T-helper 22 cell (primary cell): ENCODE measurements at regions not wholly inside any gene's neighbourhood (a gene's known extent, or its start where the extent isn't known, plus 50 kb on each side); places are given as distances from the start of the nearest gene placed in this dataset.

Source experiments
- DNase-seq: peaks from one replicate; pipeline ENCODE4 v3.0.0-alpha.2; 2020; ENCODE audit warnings: low read depth

DNA sequence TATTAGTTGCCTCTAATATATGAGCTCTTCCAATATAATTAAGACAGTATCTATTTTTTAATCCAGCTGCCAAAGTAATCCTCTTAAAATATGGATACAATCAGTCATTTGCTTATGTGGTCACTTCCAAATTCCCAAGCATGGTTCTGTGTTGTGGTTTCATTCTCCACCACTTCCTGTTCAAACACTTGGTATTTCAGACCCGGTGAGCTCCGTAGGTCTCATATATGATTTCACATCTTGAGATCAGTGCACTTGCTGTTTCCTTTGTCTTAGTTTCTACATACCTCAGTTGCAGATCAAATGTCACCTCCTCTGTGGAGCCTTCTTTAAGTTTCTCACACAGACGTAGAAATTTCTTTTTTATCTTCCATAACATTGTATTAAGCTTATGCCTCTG, 254.2 kb downstream of the KCNS3 start:
- no peak for DNase-seq

DNA sequence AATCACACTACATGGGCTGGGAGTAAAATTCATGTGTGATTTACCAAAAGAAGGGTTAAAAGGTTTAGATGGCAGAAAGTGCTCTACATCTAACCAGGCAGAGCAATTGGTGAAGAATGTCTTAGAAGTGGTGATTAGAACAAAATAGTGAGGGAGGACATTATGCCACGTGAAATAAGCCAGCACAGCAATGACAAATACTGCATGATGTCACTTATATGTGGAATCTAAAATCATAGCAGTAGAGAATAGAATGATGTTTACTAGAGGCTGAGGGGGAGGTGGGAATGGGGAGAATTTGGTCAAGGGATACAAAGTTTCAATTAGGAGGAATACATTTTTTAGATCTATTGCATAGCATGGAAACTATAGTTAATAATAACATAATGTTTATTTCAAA, 253.3 kb downstream of the KCNS3 start:
- DNase-seq: no peak

DNA sequence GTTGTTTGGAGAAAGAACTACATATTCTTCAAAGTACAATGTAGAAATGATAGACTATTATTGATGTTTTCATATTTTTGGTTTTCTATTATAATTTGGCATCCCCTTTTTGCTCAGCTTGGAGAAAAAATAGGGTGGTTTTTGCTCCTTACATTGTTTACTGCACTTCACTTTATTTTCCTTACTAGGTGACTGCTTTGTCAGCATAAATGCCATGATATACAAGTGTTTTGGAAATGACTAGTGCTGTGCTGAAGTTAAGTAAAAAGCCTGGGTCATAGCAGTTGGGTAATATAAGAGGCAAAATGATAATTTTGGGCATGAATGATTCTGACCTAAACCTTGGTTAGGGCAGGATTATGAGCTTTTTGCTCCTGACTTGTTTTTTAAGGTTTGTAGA, 250.9 kb downstream of the KCNS3 start:
- no peak for DNase-seq

DNA sequence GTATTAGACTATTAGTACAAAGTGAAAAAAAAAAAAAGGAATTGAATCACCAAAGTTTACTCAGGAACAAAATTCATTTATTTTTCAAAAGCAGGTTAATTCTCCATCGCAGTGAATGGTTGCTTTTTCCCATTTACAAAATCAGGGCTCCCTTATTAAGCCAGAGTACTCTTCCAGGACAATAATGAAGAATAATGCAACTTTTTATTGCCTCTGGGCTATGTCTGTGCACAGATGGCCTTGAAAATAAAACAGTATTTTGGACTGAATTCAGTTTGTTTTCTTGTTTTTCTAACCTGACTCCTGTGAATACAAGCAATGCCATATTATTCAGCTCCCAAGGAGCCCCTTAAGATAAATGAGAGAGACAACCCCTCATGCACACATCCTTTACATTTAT, 246.8 kb downstream of the KCNS3 start:
- no peak for DNase-seq

DNA sequence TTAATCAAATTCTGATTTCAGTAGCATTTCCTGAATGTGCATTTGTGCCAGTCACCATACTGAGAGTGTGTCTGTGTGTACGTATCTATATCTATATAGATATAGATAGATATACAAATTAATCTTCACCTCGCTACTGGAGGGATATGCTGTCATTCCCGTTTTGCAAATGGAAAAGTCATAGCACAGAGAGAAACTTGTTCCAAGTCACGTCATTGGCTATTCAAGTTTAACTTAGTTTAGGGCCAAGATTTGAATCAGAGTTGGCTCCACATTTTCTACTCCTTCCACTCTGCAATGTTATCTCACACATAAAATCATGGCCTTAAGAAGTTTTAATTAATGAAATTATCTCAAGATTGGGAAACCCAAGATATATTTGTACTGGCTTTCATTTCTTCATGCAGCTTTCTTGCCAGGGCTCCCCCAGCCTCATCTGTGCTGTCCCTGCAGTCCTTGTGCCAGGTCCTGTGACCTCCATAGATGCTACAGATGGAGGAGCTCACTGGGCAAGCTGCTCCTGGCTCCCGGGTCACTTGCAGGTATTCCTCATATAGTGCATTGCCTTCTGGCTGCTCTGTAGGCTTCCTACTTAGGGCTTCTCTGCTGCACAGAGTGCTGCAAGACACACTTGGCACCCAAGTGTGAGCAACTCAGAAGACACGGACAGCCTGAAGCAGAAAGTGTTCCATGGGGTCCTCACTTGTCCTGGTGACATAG, 245.8 kb downstream of the KCNS3 start:
- no peak for DNase-seq

GRCh38 chr2:18123577-18123976, 245.1 kb downstream of the KCNS3 start:
- no peak for DNase-seq

- DNase-seq: no peak
These were observed 244.7 kb downstream of the KCNS3 start for GRCh38 chr2:18123211-18123570.

GRCh38 chr2:18122544-18123210, 244.2 kb downstream of the KCNS3 start:
- no peak for DNase-seq

GRCh38 chr2:18119883-18120282, 241.4 kb downstream of the KCNS3 start:
- no peak for DNase-seq

GRCh38 chr2:18118703-18119102, 240.2 kb downstream of the KCNS3 start:
- no peak for DNase-seq

DNA sequence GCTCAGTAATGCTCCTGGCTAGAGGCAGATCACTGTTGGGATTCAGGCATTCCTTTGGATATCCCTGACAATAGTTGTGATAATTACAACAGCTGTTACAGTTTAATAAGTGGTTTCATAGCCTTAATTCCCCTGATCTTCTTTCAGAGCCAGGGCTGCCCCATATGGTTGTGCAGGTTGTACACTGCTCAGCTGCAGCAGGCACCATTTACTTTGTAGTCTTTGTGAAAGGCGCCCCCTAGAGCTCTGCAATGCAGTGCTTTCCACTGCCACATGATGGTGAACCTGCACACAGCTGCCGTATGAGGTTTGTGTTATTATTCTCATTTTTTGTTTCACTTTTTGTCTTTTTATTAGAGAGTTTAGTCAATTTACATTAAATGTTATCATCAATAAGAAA, 239.1 kb downstream of the KCNS3 start:
- no peak for DNase-seq

GRCh38 chr2:18110222-18110621, 231.8 kb downstream of the KCNS3 start:
- DNase-seq: no peak

GRCh38 chr2:18106841-18107240, 228.4 kb downstream of the KCNS3 start:
- DNase-seq: no peak

GRCh38 chr2:18105929-18106328, 227.5 kb downstream of the KCNS3 start:
- DNase-seq: no peak

- DNase-seq: no peak
These were observed 226.2 kb downstream of the KCNS3 start for GRCh38 chr2:18104595-18105224.

DNA sequence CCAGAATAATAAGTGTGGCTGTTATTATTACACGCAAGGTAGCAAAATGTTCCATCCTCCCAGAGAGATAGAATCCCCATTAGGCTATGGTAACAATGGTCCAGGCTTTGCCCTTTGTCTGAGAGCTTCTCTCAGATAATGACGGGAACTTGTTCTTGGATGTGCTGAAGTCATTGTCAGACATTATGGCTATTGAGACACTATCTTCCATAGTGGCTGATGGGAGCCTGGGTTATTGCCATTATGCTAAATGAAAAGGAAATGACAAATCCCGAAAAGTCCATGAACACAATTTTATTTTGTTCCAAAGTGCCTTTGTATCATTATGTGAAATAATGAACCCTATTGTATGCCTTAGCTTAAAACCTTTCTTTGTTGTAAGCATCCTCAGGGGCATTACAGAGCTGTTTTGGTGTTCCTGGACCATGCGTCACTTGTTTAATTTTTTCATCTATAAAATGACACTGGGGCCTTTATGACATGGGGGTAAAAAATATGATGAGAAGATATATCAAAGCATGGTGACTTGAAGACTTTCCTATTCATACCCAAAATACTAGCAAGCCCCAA, 218.5 kb downstream of the KCNS3 start:
- DNase-seq: no peak

DNA sequence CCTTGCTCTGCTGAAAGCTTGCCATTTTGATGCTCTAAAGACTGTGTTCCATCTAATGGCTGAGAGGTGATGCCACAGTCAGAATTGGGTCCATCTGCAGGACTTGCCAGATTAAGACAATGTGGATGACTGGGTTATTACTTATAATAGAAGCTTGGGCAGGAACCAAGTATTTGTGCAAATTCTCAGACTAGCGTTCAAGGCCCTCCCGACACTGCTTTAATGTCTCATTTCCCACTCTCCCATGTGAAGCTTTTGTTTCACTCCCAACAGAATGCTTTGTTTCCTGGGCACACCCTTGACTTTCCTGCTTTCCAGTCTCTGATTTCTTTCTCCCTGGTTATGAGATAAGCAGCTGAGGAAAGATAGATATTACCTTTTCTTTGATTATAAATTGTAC, 215.8 kb downstream of the KCNS3 start:
- no peak for DNase-seq

GRCh38 chr2:18093196-18093595, 214.7 kb downstream of the KCNS3 start:
- DNase-seq: no peak

- no peak for DNase-seq
These were observed 214.3 kb downstream of the KCNS3 start for GRCh38 chr2:18092760-18093159.

GRCh38 chr2:18085593-18085992, 207.1 kb downstream of the KCNS3 start:
- no peak for DNase-seq

- no peak for DNase-seq
These were observed 205.9 kb downstream of the KCNS3 start for GRCh38 chr2:18084376-18084775.

DNA sequence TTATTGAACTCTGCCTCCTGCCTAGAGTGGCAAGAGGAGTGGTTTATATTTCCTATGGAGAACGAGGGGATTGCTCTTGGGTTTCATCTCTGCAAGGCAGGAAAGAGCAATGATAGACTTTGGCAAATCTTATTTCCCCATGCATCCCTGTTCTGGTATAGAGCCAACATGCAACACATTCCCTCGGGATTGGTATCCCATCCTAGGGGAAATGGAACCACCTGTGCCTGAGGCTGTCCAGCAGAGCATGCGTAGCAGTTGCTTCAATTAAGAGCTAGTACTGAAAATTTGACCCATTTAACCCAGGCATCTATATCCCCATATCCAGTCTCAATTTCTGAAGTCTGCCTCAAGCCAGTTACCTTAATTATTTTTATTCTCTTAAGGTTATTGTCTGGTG, 205.3 kb downstream of the KCNS3 start:
- no peak for DNase-seq

- no peak for DNase-seq
These were observed 199.7 kb downstream of the KCNS3 start for GRCh38 chr2:18078216-18078615.
